Osteocyte (in vitro differentiated cells): ENCODE measurements at regions not wholly inside any gene's neighbourhood (a gene's known extent, or its start where the extent isn't known, plus 50 kb on each side); places are given as distances from the start of the nearest gene placed in this dataset.

Experiments used
- DNase-seq: peaks from one replicate; pipeline ENCODE4 v3.0.0; 2021; ENCODE audit warnings: mixed read lengths; ENCODE audit not compliant: unreplicated experiment; ENCODE audit errors: extremely low spot score
- H3K27ac Mint-ChIP-seq: one replicate; pipeline ENCODE4 v1.8.0; 2021; ENCODE audit warnings: mild to moderate bottlenecking, mixed read lengths; ENCODE audit not compliant: unreplicated experiment
- H3K27me3 Mint-ChIP-seq: one replicate; pipeline ENCODE4 v1.8.0; 2021; ENCODE audit warnings: mixed read lengths; ENCODE audit not compliant: unreplicated experiment
- H3K36me3 Mint-ChIP-seq: one replicate; pipeline ENCODE4 v1.8.0; 2021; ENCODE audit warnings: mixed read lengths; ENCODE audit not compliant: unreplicated experiment
- H3K4me1 Mint-ChIP-seq: one replicate; pipeline ENCODE4 v1.8.0; 2021; ENCODE audit warnings: mixed read lengths; ENCODE audit not compliant: unreplicated experiment
- H3K4me3 Mint-ChIP-seq: one replicate; pipeline ENCODE4 v1.8.0; 2021; ENCODE audit warnings: mild to moderate bottlenecking, moderate library complexity, mixed read lengths; ENCODE audit not compliant: unreplicated experiment
- H3K9me3 Mint-ChIP-seq: one replicate; pipeline ENCODE4 v1.8.0; 2021; ENCODE audit warnings: mixed read lengths; ENCODE audit not compliant: unreplicated experiment
- CTCF ChIP-seq: fragments of 200-600 bp; sonication (generic); IDR thresholded peaks from 2 replicates; pipeline ENCODE4 v1.5.0; 2021; ENCODE audit warnings: antibody characterized with exemption, mild to moderate bottlenecking, moderate library complexity

- Mint-ChIP-seq H3K9me3 (no peaks in the 10 kb centered on the region), H3K4me1 (peaks cover 2% of the 10 kb centered on the region), H3K4me3 (no peak overlapping the region), H3K36me3 (no peaks in the 10 kb centered on the region), H3K27ac (no peak overlapping the region), H3K27me3 (no peaks in the 10 kb centered on the region)
- TF ChIP-seq CTCF, result no peak
- DNase-seq, result no peak
These were observed 60.0 kb upstream of the DTNA start for GRCh38 chr18:34650121-34650545.

- Mint-ChIP-seq H3K4me1 (peaks cover 2% of the 10 kb centered on the region), H3K9me3 (no peaks in the 10 kb centered on the region), H3K27me3 (no peaks in the 10 kb centered on the region), H3K36me3 (no peaks in the 10 kb centered on the region), H3K27ac (no peak overlapping the region), H3K4me3 (no peak overlapping the region)
- DNase-seq, result no peak
- TF ChIP-seq CTCF, result no peak
These were observed 58.3 kb upstream of the DTNA start for GRCh38 chr18:34651586-34652369.

GRCh38 chr18:34655131-34655530 lies 55.0 kb upstream of the DTNA start:
- Mint-ChIP-seq H3K9me3 (no peaks in the 10 kb centered on the region), H3K4me3 (no peak overlapping the region), H3K27me3 (no peaks in the 10 kb centered on the region), H3K27ac (no peak overlapping the region), H3K4me1 (peaks cover 13% of the 10 kb centered on the region), H3K36me3 (no peaks in the 10 kb centered on the region)
- no peak for TF ChIP-seq CTCF
- no peak for DNase-seq

GRCh38 chr18:34657860-34658500 lies 52.1 kb upstream of the DTNA start:
- no peak for DNase-seq
- no peak for TF ChIP-seq CTCF
- Mint-ChIP-seq H3K36me3 (no peaks in the 10 kb centered on the region), H3K27me3 (no peaks in the 10 kb centered on the region), H3K9me3 (no peaks in the 10 kb centered on the region), H3K4me1 (peaks cover 27% of the 10 kb centered on the region), H3K4me3 (no peak overlapping the region), H3K27ac (peak overlapping the region; percentile 10)
